Testis (tissue), 2 donors: ENCODE measurements at regions not wholly inside any gene's neighbourhood (a gene's known extent, or its start where the extent isn't known, plus 50 kb on each side); places are given as distances from the start of the nearest gene placed in this dataset.

Experiments used
- DNase-seq: peaks from one replicate; pipeline ENCODE4 v3.0.0-alpha.2; 2019
- H3K27ac ChIP-seq, 2 donors: fragments of 200-600 bp; sonication (generic); one replicate each; pipeline ENCODE4 v1.5.1; 2019
- H3K27me3 ChIP-seq: fragments of 200-600 bp; sonication (generic); one replicate; pipeline ENCODE4 v1.5.1; 2019
- H3K36me3 ChIP-seq: fragments of 200-600 bp; sonication (generic); one replicate; pipeline ENCODE4 v1.5.1; 2017; ENCODE audit warnings: low read depth; ENCODE audit errors: missing control alignments
- H3K4me1 ChIP-seq: fragments of 200-600 bp; sonication (generic); one replicate; pipeline ENCODE4 v1.5.1; 2019
- H3K4me3 ChIP-seq, 2 donors: fragments of 200-600 bp; sonication (generic); one replicate each; pipeline ENCODE4 v1.5.1; 2017 to 2019
- H3K9me3 ChIP-seq: fragments of 200-600 bp; sonication (generic); one replicate; pipeline ENCODE4 v1.5.1; 2017
- POLR2A ChIP-seq: fragments of 450-650 bp; IDR thresholded peaks from one replicate; pipeline ENCODE4 v1.6.1; 2017; ENCODE audit warnings: antibody characterized with exemption, mild to moderate bottlenecking, moderate library complexity
- WGBS, 2 donors: methylation state at CpG; one replicate each; pipeline ENCODE4 v1.1.5; 2018; 5-methylcytosine and 5-hydroxymethylcytosine counted together
- intact Hi-C: fragments of 100-400 bp; cut with DNase I; formaldehyde crosslinking; loops from one replicate; pipeline ENCODE4 v1.15.1; 2023; ENCODE audit warnings: low total_unique reads
- TF ChIP-seq, protein P1 (sequence below), 3 experiments: fragments of 450-650 bp in 2 of 3; fragments of 200-600 bp in 1 of 3; sonication (generic) in 1 of 3; IDR thresholded peaks; one replicate each; pipeline ENCODE4 v1.5.1; 2016 to 2019; ENCODE audit warnings: antibody characterized with exemption in 3 of 3, mild to moderate bottlenecking in 2 of 3, moderate library complexity in 1 of 3

DNA sequence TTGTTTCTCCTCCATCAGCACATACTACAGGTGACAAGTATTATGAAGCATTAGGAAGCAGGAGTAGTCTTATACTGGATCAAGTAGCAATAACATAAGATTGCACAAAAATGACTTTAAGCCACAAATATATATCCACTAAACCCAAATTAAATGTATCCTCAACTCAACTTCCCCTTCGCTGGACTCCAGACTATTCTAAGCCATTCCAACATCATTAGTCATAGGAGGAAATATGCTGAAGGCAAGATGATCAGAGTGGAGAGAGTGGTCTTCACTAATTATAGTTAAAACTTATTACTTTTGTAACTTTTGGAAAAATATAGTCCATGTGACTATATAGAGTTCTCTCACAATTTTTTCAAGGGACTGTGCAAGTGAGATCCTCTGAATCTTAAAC, 390.7 kb upstream of the ZP4 start:
- H3K27me3 ChIP-seq = no peaks in the 10 kb centered on the region
- H3K9me3 ChIP-seq = no peaks in the 10 kb centered on the region
- no peak for DNase-seq
- 88 to 97% methylated on average over 1 of the region's 1 CpG for WGBS, 2 donors
- H3K27ac ChIP-seq = no peak overlapping the region
- no peaks in the 10 kb centered on the region for H3K36me3 ChIP-seq
- TF ChIP-seq, protein P1, sequence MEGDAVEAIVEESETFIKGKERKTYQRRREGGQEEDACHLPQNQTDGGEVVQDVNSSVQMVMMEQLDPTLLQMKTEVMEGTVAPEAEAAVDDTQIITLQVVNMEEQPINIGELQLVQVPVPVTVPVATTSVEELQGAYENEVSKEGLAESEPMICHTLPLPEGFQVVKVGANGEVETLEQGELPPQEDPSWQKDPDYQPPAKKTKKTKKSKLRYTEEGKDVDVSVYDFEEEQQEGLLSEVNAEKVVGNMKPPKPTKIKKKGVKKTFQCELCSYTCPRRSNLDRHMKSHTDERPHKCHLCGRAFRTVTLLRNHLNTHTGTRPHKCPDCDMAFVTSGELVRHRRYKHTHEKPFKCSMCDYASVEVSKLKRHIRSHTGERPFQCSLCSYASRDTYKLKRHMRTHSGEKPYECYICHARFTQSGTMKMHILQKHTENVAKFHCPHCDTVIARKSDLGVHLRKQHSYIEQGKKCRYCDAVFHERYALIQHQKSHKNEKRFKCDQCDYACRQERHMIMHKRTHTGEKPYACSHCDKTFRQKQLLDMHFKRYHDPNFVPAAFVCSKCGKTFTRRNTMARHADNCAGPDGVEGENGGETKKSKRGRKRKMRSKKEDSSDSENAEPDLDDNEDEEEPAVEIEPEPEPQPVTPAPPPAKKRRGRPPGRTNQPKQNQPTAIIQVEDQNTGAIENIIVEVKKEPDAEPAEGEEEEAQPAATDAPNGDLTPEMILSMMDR (IDR thresholded peaks at IDR 0.05) = no peak
- TF ChIP-seq POLR2A = no peak
- intact Hi-C loops = no loop called here
- no peaks in the 10 kb centered on the region for H3K4me1 ChIP-seq
- H3K4me3 ChIP-seq = no peak overlapping the region

DNA sequence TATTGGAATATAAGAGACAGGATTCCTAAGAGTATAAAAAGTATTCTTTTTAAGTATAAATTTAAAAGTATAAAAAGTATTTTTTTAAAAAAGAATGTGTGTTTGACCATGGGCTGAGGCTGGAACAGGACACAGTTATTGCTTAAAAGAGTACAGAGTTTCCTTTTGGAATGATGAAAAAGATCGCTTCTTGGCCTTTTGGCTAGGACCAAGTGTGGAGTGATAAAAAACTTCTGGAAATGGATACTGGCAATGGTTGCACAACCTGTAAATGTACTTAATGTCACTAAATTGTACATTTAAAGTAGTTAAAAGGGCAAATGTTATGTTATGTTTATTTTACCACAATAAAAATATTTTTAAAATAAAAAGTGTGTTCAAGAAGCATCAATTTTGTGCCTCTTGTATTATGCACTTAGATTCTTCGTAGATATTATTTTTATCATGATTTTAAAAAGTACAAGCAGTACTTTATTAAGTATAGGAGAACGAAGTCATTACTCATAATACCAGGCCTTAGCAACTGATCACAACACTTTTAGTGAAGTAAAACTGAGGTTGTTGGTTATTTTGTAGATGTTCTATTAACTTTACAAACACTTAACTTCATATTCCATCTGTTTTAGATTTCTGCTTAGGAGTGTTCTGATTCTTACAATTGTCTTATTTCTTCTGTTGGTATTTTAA, 389.1 kb upstream of the ZP4 start:
- no peaks in the 10 kb centered on the region for H3K27me3 ChIP-seq
- no peak for TF ChIP-seq POLR2A
- TF ChIP-seq, protein P1 (IDR thresholded peaks at IDR 0.05) = no peak
- no peaks in the 10 kb centered on the region for H3K4me1 ChIP-seq
- no peaks in the 10 kb centered on the region for H3K9me3 ChIP-seq
- H3K4me3 ChIP-seq = no peak overlapping the region
- 74 to 75% methylated on average over 3 of the region's 3 CpGs for WGBS, 2 donors
- DNase-seq = no peak
- intact Hi-C loops = no loop called here
- H3K36me3 ChIP-seq = no peaks in the 10 kb centered on the region
- no peak overlapping the region for H3K27ac ChIP-seq

DNA sequence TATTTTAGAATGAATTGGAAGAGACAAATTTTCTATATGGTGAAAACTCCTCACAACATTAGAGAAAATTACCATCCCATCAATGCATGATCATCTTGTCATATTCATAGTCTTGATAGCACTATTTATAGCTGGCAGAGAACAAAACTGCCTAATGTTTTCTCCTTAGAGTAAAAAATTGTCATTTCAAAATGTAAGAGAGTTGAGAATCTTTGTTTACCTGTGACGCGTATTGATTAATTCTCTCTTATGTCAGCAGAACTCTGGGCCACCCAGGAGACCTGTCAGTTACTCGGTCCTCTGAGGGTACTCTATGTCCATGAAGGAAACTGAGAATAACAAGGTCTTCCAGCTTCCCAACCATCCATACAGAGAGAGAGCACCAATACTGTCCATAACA, 381.4 kb upstream of the ZP4 start:
- 95 to 97% methylated on average over 3 of the region's 3 CpGs for WGBS, 2 donors
- no peaks in the 10 kb centered on the region for H3K27me3 ChIP-seq
- H3K27ac ChIP-seq = no peak overlapping the region
- no peak for DNase-seq
- no peaks in the 10 kb centered on the region for H3K9me3 ChIP-seq
- intact Hi-C loops = no loop called here
- no peaks in the 10 kb centered on the region for H3K36me3 ChIP-seq
- TF ChIP-seq, protein P1 (IDR thresholded peaks at IDR 0.05) = no peak
- no peak for TF ChIP-seq POLR2A
- no peak overlapping the region for H3K4me3 ChIP-seq
- H3K4me1 ChIP-seq = no peaks in the 10 kb centered on the region

DNA sequence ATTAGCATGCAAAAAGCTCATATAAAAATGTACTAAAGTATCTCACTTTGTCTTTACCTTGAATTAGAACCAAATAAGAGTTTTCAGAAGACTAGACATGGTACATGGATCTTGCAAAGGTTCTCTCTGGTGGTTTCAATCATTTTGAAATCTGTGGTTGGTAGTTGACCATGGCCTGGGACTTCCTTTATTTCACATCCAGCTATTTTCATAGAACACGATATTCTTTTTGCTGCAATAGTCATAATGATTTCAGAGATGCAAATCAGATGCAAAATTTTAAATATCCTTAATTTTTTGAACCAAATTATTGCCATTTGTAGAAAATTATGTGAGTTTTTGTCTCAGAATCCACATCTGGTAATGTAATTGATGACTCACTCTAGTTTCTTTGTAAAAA, 375.1 kb upstream of the ZP4 start:
- H3K9me3 ChIP-seq = no peaks in the 10 kb centered on the region
- no peak overlapping the region for H3K27ac ChIP-seq
- no peaks in the 10 kb centered on the region for H3K36me3 ChIP-seq
- 73 to 81% methylated on average over 1 of the region's 1 CpG for WGBS, 2 donors
- no peaks in the 10 kb centered on the region for H3K27me3 ChIP-seq
- no peak for DNase-seq
- intact Hi-C loops = no loop called here
- H3K4me3 ChIP-seq = no peak overlapping the region
- TF ChIP-seq POLR2A = no peak
- TF ChIP-seq, protein P1 (IDR thresholded peaks at IDR 0.05) = no peak
- no peaks in the 10 kb centered on the region for H3K4me1 ChIP-seq

DNA sequence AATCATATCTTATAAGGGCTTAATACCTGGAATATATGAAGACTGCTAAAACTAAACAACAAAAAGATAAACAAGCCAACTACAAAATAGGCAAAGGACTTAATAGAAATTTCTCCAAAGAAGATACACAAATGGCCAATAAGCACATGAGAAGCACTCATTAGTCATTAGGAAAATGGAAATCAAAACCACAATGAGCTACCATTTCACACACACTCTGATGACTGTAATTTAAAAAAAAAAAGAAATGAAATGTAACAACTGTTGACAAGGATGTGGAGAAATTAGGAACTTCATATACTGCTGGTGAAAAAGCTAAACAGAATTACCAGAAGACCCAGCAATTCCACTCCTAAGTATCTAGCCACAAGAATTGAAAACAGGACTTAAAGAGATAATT, 374.2 kb upstream of the ZP4 start:
- H3K27ac ChIP-seq = no peak overlapping the region
- no peak for DNase-seq
- no peaks in the 10 kb centered on the region for H3K4me1 ChIP-seq
- no peaks in the 10 kb centered on the region for H3K9me3 ChIP-seq
- TF ChIP-seq POLR2A = no peak
- TF ChIP-seq, protein P1 (IDR thresholded peaks at IDR 0.05) = no peak
- no peak overlapping the region for H3K4me3 ChIP-seq
- intact Hi-C loops = no loop called here
- H3K27me3 ChIP-seq = no peaks in the 10 kb centered on the region
- no peaks in the 10 kb centered on the region for H3K36me3 ChIP-seq
